HEK293 (cell line): ENCODE measurements at regions not wholly inside any gene's neighbourhood (a gene's known extent, or its start where the extent isn't known, plus 50 kb on each side); places are given as distances from the start of the nearest gene placed in this dataset.

Experiments used
- CTCF ChIA-PET: fragments of 350-600 bp; formaldehyde crosslinking; extraction: SDS; loops from one replicate; lab custom pipeline; 2021; ENCODE audit warnings: antibody characterized with exemption; lab: Yijun Ruan, JAX
- POLR2A ChIA-PET: fragments of 300-600 bp; formaldehyde crosslinking; extraction: SDS; loops from one replicate; lab custom pipeline; 2020; ENCODE audit warnings: antibody characterized with exemption, inconsistent platforms; lab: Yijun Ruan, JAX
- H3K27ac ChIP-seq: fragments of 200-500 bp; sonication (Bioruptor generic); 2 replicates; pipeline ENCODE4 v1.5.1; 2014; ENCODE audit warnings: low read depth, low read length, control low read depth, inconsistent platforms; ENCODE audit errors: extremely low read depth
- H3K36me3 ChIP-seq, 2 experiments: fragments of 200-500 bp in 1 of 2; sonication (Bioruptor generic) in 1 of 2; 1 replicate in 1 of 2; 2 replicates in 1 of 2; pipeline ENCODE4 v1.5.1; 2014 to 2017; ENCODE audit warnings: inconsistent platforms in 2 of 2, low read length in 2 of 2; ENCODE audit not compliant: control insufficient read depth in 2 of 2, insufficient read depth in 1 of 2
- H3K4me1 ChIP-seq: fragments of 200-500 bp; sonication (Bioruptor generic); 2 replicates; pipeline ENCODE4 v1.5.1; 2014; ENCODE audit warnings: mild to moderate bottlenecking, low read length, inconsistent platforms; ENCODE audit not compliant: control insufficient read depth, insufficient read depth
- H3K4me3 ChIP-seq: 2 replicates; pipeline ENCODE4 v1.5.1; 2011; ENCODE audit warnings: low read depth, mild to moderate bottlenecking, control low read depth, low read length, moderate library complexity
- H3K9me3 ChIP-seq: fragments of 200-500 bp; sonication (Bioruptor generic); 2 replicates; pipeline ENCODE4 v1.5.1; 2014; ENCODE audit warnings: low read depth, low read length, inconsistent platforms; ENCODE audit not compliant: control insufficient read depth, insufficient read depth
- KLF9 ChIP-seq: fragments of 450-650 bp; formaldehyde crosslinking; IDR thresholded peaks from 2 replicates; pipeline ENCODE4 v1.5.1; 2016; ENCODE audit warnings: missing biosample characterization, missing genetic modification characterization, low read depth
- PRDM10 ChIP-seq: fragments of 450-650 bp; formaldehyde crosslinking; IDR thresholded peaks from 2 replicates; pipeline ENCODE4 v1.5.1; 2016; ENCODE audit warnings: missing biosample characterization, missing genetic modification characterization
- SCRT1 ChIP-seq: fragments of 450-650 bp; formaldehyde crosslinking; IDR thresholded peaks from 2 replicates; pipeline ENCODE4 v1.5.1; 2016; ENCODE audit warnings: missing biosample characterization, missing genetic modification characterization, borderline replicate concordance
- TSHZ1 ChIP-seq: fragments of 450-650 bp; formaldehyde crosslinking; IDR thresholded peaks from 2 replicates; pipeline ENCODE4 v1.5.1; 2016; ENCODE audit warnings: missing biosample characterization, missing genetic modification characterization, borderline replicate concordance
- ZFHX2 ChIP-seq: fragments of 450-650 bp; formaldehyde crosslinking; conservative IDR thresholded peaks from 2 replicates; pipeline ENCODE4 v1.5.1; 2016; ENCODE audit warnings: missing biosample characterization, missing genetic modification characterization
- ZNF121 ChIP-seq: fragments of 450-650 bp; formaldehyde crosslinking; IDR thresholded peaks from 2 replicates; pipeline ENCODE4 v1.5.1; 2016; ENCODE audit warnings: missing biosample characterization, missing genetic modification characterization
- ZNF184 ChIP-seq: fragments of 450-650 bp; IDR thresholded peaks from 2 replicates; pipeline ENCODE4 v1.5.1; 2018; ENCODE audit warnings: missing biosample characterization, mild to moderate bottlenecking, missing genetic modification characterization
- ZNF221 ChIP-seq: fragments of 450-650 bp; formaldehyde crosslinking; IDR thresholded peaks from 2 replicates; pipeline ENCODE4 v1.5.1; 2017; ENCODE audit warnings: missing biosample characterization, missing genetic modification characterization, borderline replicate concordance
- ZNF239 ChIP-seq: fragments of 450-650 bp; formaldehyde crosslinking; IDR thresholded peaks from 2 replicates; pipeline ENCODE4 v1.5.1; 2016; ENCODE audit warnings: missing biosample characterization, missing genetic modification characterization
- ZNF280C ChIP-seq: fragments of 450-650 bp; formaldehyde crosslinking; IDR thresholded peaks from 2 replicates; pipeline ENCODE4 v1.5.1; 2016; ENCODE audit warnings: missing biosample characterization, missing genetic modification characterization
- ZNF510 ChIP-seq: fragments of 450-650 bp; formaldehyde crosslinking; IDR thresholded peaks from 2 replicates; pipeline ENCODE4 v1.5.1; 2018; ENCODE audit warnings: mild to moderate bottlenecking, missing genetic modification characterization, missing biosample characterization; ENCODE audit not compliant: insufficient replicate concordance
- ZNF621 ChIP-seq: fragments of 450-650 bp; formaldehyde crosslinking; IDR thresholded peaks from 2 replicates; pipeline ENCODE4 v1.5.1; 2017; ENCODE audit warnings: missing biosample characterization, missing genetic modification characterization
- ZNF677 ChIP-seq: fragments of 450-650 bp; IDR thresholded peaks from 2 replicates; pipeline ENCODE4 v1.5.0; 2018; ENCODE audit warnings: missing biosample characterization, mild to moderate bottlenecking, missing genetic modification characterization, moderate library complexity
- ZSCAN23 ChIP-seq: fragments of 450-650 bp; formaldehyde crosslinking; IDR thresholded peaks from 2 replicates; pipeline ENCODE4 v1.5.1; 2016; ENCODE audit warnings: missing biosample characterization, missing genetic modification characterization

GRCh38 chr3:102896851-102897621, 462.2 kb downstream of the ZPLD1 start (continued):
- TF ChIP-seq PRDM10 (tag by site-specific recombination), result no peak

DNA sequence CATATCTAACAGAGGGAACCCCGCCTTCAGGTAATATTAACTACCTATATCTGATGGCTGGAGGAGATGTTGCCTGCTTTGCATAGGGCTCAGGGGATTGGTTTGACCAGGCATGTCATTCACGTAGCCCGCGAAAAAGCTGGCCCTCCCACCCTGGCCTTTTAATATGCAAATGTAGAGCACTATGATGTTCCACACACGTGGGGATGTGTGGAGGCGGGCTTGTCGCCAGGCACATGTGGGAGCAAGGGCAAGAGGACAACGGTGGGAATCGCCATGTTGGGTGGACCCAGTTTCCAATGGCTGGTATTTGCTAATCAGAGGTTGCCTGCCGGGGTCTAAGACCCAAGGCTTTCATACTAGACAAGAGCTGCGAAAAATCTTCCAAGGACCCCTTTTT, 469.8 kb downstream of the ZPLD1 start:
- ChIA-PET POLR2A (no interaction called here), CTCF (no interaction called here)
- Histone ChIP-seq H3K4me1 (no peaks in the 10 kb centered on the region), H3K9me3 (no peaks in the 10 kb centered on the region), H3K27ac (no peak overlapping the region), H3K4me3 (no peak overlapping the region), H3K36me3 (no peaks in the 10 kb centered on the region)
- TF ChIP-seq TSHZ1 (tag by site-specific recombination) (no peak), ZNF221 (tag by site-specific recombination) (no peak), KLF9 (tag by site-specific recombination) (no peak), ZSCAN23 (no peak), ZNF677 (tag by site-specific recombination) (no peak)

DNA sequence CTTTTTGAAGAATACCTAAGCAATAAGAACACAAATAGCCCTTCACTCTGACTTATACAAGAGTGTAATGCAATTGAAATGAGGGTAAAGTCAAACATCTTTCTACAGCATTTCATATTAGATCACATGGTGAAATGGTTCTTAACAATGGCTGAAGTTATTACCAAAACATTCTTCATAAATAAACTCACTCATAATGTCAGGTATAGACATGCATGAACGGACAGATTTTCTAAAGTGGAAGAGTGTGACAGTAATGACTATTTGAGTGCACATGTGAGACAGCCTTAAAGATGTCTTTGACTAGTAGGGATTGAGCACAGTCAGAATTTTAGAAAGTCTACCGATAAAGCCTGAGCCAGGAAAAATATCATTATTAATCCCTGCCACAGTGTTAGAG, 471.0 kb downstream of the ZPLD1 start:
- TF ChIP-seq SCRT1 (no peak), ZNF510 (tag by site-specific recombination) (no peak), ZNF121 (no peak), ZFHX2 (tag by site-specific recombination) (no peak), ZNF239 (tag by site-specific recombination) (no peak), ZNF621 (tag by site-specific recombination) (no peak), ZNF184 (no peak), ZNF280C (no peak)
- CTCF ChIA-PET, result no interaction called here
- no peak overlapping the region for H3K27ac ChIP-seq
- H3K4me3 ChIP-seq, result no peak overlapping the region
- H3K9me3 ChIP-seq, result no peaks in the 10 kb centered on the region
- no peaks in the 10 kb centered on the region for H3K4me1 ChIP-seq
- no peaks in the 10 kb centered on the region for H3K36me3 ChIP-seq
- POLR2A ChIA-PET, result no interaction called here
